ENCODE measurements at regions not wholly inside any gene's neighbourhood (a gene's known extent, or its start where the extent isn't known, plus 50 kb on each side); places are given as distances from the start of the nearest gene placed in this dataset.

- no peak for TF ChIP-seq REST (IDR thresholded peaks at IDR 0.05; ENCODE audit: low read depth)
- no peak for TF ChIP-seq RAD21 (IDR thresholded peaks at IDR 0.05; ENCODE audit: low read depth)
- no peak for TF ChIP-seq EGR1 (IDR thresholded peaks at IDR 0.05)
- no peak for TF ChIP-seq TAF1 (IDR thresholded peaks at IDR 0.05; ENCODE audit: low read depth)
- no peak for TF ChIP-seq MAX (IDR thresholded peaks at IDR 0.05)
- TF ChIP-seq FOXM1 (IDR thresholded peaks at IDR 0.05; ENCODE audit: borderline replicate concordance, low read depth), result no peak
- TF ChIP-seq TEAD4 (IDR thresholded peaks at IDR 0.05), result no peak
- TF ChIP-seq EP300 (IDR thresholded peaks at IDR 0.05; ENCODE audit: borderline replicate concordance), result no peak
- no peak for TF ChIP-seq ZBTB7A (IDR thresholded peaks at IDR 0.05; ENCODE audit: low read depth)
- TF ChIP-seq USF1 (IDR thresholded peaks at IDR 0.05), result no peak
- TF ChIP-seq TCF12 (IDR thresholded peaks at IDR 0.05; ENCODE audit: low read depth), result no peak
- TF ChIP-seq CREB1 (IDR thresholded peaks at IDR 0.05; ENCODE audit: low read depth), result no peak
- TF ChIP-seq CEBPB (IDR thresholded peaks at IDR 0.05), result no peak
- TF ChIP-seq NFIC (IDR thresholded peaks at IDR 0.05), result no peak
- no peak for TF ChIP-seq YY1 (IDR thresholded peaks at IDR 0.05; ENCODE audit: low read depth)
Observed at GRCh38 chr9:82184524-82184923, 196.0 kb downstream of the SPATA31D1 start.

- TF ChIP-seq TAF1 (IDR thresholded peaks at IDR 0.05; ENCODE audit: low read depth) (no peak), TCF12 (IDR thresholded peaks at IDR 0.05; ENCODE audit: low read depth) (no peak), CEBPB (IDR thresholded peaks at IDR 0.05) (no peak), FOXM1 (IDR thresholded peaks at IDR 0.05; ENCODE audit: borderline replicate concordance, low read depth) (no peak), ZBTB7A (IDR thresholded peaks at IDR 0.05; ENCODE audit: low read depth) (no peak), YY1 (IDR thresholded peaks at IDR 0.05; ENCODE audit: low read depth) (no peak), NFIC (IDR thresholded peaks at IDR 0.05) (no peak), EP300 (IDR thresholded peaks at IDR 0.05; ENCODE audit: borderline replicate concordance) (no peak), USF1 (IDR thresholded peaks at IDR 0.05) (no peak), MAX (IDR thresholded peaks at IDR 0.05) (no peak)
Observed at GRCh38 chr9:82188817-82189216, 200.2 kb downstream of the SPATA31D1 start.

GRCh38 chr9:82191082-82191770, 202.7 kb downstream of the SPATA31D1 start:
- TF ChIP-seq EP300 (IDR thresholded peaks at IDR 0.05; ENCODE audit: borderline replicate concordance) (no peak), FOXM1 (IDR thresholded peaks at IDR 0.05; ENCODE audit: borderline replicate concordance, low read depth) (no peak), CREB1 (IDR thresholded peaks at IDR 0.05; ENCODE audit: low read depth) (no peak), RAD21 (IDR thresholded peaks at IDR 0.05; ENCODE audit: low read depth) (no peak), EGR1 (IDR thresholded peaks at IDR 0.05) (no peak), ZBTB7A (IDR thresholded peaks at IDR 0.05; ENCODE audit: low read depth) (no peak), YY1 (IDR thresholded peaks at IDR 0.05; ENCODE audit: low read depth) (no peak), TCF12 (IDR thresholded peaks at IDR 0.05; ENCODE audit: low read depth) (no peak), TEAD4 (IDR thresholded peaks at IDR 0.05) (no peak), REST (IDR thresholded peaks at IDR 0.05; ENCODE audit: low read depth) (no peak), MAX (IDR thresholded peaks at IDR 0.05) (no peak), CEBPB (IDR thresholded peaks at IDR 0.05) (no peak), TAF1 (IDR thresholded peaks at IDR 0.05; ENCODE audit: low read depth) (no peak), USF1 (IDR thresholded peaks at IDR 0.05) (no peak), NFIC (IDR thresholded peaks at IDR 0.05) (no peak)

- TF ChIP-seq TAF1 (IDR thresholded peaks at IDR 0.05; ENCODE audit: low read depth), result no peak
- TF ChIP-seq USF1 (IDR thresholded peaks at IDR 0.05), result no peak
- no peak for TF ChIP-seq EP300 (IDR thresholded peaks at IDR 0.05; ENCODE audit: borderline replicate concordance)
- TF ChIP-seq CEBPB (IDR thresholded peaks at IDR 0.05), result no peak
- no peak for TF ChIP-seq ZBTB7A (IDR thresholded peaks at IDR 0.05; ENCODE audit: low read depth)
- no peak for TF ChIP-seq TEAD4 (IDR thresholded peaks at IDR 0.05)
- no peak for TF ChIP-seq TCF12 (IDR thresholded peaks at IDR 0.05; ENCODE audit: low read depth)
- TF ChIP-seq RAD21 (IDR thresholded peaks at IDR 0.05; ENCODE audit: low read depth), result no peak
- no peak for TF ChIP-seq MAX (IDR thresholded peaks at IDR 0.05)
- no peak for TF ChIP-seq REST (IDR thresholded peaks at IDR 0.05; ENCODE audit: low read depth)
- TF ChIP-seq YY1 (IDR thresholded peaks at IDR 0.05; ENCODE audit: low read depth), result no peak
- TF ChIP-seq FOXM1 (IDR thresholded peaks at IDR 0.05; ENCODE audit: borderline replicate concordance, low read depth), result no peak
- no peak for TF ChIP-seq EGR1 (IDR thresholded peaks at IDR 0.05)
- no peak for TF ChIP-seq CREB1 (IDR thresholded peaks at IDR 0.05; ENCODE audit: low read depth)
- TF ChIP-seq NFIC (IDR thresholded peaks at IDR 0.05), result no peak
Observed at GRCh38 chr9:82192211-82192610, 203.6 kb downstream of the SPATA31D1 start.

Data from Ishikawa (cell line).